Hematopoietic multipotent progenitor cell treated with erythropoietin and hydrocortisone succinate and interleukin-3 and kit ligand, for 4 days (in vitro differentiated cells): ENCODE measurements at regions not wholly inside any gene's neighbourhood (a gene's known extent, or its start where the extent isn't known, plus 50 kb on each side); places are given as distances from the start of the nearest gene placed in this dataset.

Source experiments
- DNase-seq: peaks from one replicate; pipeline ENCODE4 v3.0.0-alpha.2; 2015

DNA sequence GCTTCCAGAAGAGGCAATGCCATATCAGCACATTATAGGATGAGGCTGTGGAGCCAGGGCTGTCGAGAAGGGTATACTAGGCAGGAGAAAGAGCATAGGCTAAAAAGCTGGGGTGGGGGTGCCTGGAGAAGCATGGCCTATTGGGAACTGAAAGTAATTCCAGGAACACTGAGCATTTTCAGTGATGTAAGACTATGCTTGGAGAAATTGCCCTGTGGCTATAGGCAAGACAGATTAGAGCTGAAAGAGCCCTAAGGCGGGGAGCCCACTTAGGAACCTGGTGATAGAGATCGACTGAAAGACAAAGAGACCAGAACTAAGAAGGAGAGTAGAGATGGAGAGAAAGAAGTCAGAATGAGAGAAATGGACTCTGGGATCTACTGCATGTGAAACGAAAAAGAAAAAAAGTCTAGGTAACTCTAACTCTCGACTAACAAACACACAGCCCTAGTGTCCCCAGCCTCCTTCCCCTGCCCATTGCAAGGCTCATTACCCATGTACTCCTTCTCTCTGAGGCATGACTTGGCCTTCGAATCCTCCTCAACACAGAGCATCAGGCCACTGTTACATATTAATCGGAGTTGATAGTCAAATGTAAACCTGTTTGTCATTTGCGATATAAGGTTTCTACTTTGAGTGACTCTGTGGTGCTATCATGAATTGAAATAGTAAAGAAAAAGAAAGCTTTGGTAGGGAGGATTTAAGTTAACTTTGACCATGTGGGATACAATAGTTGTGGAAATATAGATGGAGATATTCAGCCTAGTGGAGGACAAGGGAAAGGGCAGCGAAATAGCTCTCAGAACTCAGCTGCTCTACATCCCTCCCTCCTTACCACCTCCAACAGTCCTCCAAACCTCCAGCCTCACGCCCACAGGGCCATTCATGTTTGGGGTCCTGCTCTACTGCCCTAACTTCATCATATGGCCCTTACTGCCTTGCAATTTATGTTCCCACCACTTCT, 52.3 kb upstream of the BMAL1 start:
- no peak for DNase-seq

DNA sequence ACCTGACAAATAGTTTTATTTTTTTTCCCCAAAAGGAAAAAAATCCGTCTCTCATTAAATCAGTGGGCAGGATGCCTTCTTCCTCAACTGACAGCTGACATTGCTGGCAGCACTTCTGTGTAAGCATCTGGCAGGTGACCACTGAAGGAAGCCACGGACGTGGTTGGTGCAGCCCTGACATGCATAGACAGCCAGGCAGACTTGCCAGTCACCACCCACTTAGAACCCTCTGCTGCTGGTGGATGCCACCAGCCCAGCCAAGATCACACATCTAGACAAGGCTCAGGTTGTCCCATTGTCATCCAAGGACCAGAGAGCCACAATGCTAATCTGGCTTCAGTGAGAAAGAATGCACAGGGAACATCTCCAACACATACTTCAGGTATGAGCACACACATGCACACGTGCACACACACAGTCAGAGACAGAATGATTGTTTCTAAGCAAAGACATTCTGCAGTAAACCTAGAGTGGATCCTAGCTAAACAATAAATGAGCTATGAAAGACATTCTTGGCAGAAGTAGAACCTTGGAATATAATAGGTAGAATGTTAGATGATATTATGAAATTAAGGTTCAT, 49.8 kb upstream of the BMAL1 start:
- no peak for DNase-seq
